ENCODE measurements at regions not wholly inside any gene's neighbourhood (a gene's known extent, or its start where the extent isn't known, plus 50 kb on each side); places are given as distances from the start of the nearest gene placed in this dataset.
A peak's percentile ranks its signal among the peaks of the same experiment; 100 is the strongest.

DNA sequence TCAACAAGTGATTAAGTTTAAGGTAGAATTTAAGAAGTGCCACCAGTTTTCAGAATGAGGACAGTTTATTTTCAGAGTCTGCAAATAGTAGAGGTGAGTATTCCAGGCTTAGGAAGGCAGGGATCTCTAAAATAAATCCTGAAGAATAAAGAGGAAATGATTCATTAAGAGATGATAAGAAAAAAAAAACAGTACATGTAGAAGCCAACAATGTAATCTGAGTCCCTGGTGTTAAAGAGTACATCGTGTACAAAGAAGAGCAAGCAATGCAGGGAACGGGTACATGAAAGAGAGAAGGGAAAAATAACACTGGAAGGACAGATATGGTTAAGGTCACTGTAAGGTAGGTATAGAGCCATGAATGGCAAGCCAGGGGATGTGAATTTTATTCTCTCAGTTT is 95.2 kb upstream of the FOXG1 start:
- DNase-seq, result peak; percentile 15

GRCh38 chr14:28673056-28673455 is 93.5 kb upstream of the FOXG1 start:
- DNase-seq, result no peak

DNA sequence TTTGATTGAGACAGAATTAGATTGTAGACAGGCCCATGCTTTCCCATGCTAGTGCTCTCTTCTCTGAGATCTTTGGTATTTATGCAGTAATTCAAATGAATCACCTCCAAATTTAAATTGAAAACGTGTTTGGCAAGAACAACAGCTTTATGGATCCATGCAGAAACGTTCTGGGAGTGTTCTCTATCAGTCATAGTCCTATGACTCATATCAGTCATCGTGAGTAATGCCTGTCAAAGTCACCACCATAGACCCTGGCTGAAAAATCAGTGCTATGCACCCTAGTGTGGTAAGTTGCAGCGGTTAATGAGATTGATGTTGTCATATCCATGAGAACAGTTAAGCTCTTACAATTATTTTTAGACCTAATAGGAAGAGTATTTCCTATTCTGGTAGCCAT is 90.1 kb upstream of the FOXG1 start:
- DNase-seq, result no peak

GRCh38 chr14:28677381-28677780 is 89.2 kb upstream of the FOXG1 start:
- no peak for DNase-seq

GRCh38 chr14:28678887-28679286 is 87.7 kb upstream of the FOXG1 start:
- DNase-seq, result no peak

DNA sequence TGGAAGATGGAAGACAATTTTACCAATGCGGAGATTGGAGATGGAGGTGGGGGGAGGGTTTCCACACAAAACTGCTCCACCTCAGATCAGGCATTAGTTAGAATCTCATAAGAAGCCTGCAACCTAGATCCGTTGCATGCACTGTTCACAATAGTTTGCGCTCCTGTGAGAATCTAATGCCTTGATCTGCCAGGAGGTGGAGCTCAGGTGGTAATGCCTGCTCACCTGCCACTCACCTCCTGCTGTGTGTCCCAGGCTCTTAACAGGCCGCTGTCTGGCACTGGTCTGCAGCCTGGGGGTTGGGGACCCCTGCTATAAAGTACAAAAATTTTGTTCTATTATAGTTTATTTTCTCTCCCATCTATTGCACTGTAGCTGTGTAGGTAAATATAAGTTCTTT is 84.9 kb upstream of the FOXG1 start:
- no peak for DNase-seq

GRCh38 chr14:28690029-28690692 is 76.4 kb upstream of the FOXG1 start:
- DNase-seq, result no peak

GRCh38 chr14:28695109-28695508 is 71.5 kb upstream of the FOXG1 start:
- DNase-seq, result no peak

- DNase-seq, result no peak
Observed at GRCh38 chr14:28701733-28702132, 64.9 kb upstream of the FOXG1 start.

DNA sequence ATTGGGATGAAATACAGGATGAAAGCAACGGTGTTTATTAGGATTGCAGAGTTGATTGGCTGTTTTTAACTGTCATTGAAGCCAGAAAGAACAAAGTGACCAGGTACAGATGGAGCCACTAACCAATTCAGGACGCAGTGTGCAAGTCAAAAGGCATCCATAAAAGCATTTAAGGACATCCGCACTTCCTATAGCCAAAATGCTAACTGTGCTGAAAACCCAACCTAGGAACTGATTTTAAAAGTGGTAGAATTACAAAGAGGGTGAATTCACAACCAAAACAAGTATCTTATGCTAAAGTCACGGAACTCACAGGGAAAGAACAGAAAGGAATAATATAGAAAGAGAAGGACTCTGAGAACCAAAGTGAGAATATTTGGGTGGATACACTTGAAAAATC is 63.1 kb upstream of the FOXG1 start:
- no peak for DNase-seq

DNA sequence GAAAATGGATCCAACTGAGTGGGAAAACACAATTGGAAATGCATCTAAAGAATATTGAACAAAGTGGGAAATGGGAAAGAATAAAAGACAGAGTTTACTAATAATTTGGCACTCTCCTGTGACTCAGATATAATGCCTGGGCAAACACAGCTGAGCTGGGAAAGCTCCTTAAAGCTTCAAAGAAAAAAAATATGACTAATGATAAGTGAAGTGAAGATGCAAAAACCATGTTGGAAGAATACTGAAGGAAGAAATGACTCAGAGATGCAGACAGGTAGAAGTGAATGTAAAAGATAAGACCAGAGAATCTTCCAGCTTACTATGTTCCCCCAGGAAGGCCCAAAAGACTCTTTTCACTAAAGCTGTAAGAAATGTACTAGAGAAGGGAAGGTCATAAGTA is 62.4 kb upstream of the FOXG1 start:
- DNase-seq, result no peak

DNA sequence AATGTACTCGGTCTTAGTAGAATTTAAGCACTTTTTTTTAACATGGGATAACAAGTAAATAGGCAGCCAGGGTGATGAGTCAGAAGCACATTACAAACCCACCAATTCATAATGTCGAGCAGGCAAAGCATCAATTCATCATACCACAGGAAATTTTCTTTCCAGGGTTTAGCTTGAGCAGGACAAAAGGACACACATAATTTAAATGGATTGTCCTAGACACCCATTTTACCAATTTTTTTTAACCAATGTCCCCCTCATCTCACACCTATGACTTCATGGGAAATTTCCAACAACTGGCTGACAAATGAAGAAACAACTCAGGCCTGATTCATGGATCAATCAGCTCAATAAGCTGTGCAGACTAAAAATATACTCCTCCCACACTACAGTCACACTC is 58.8 kb upstream of the FOXG1 start:
- peak; percentile 2 for DNase-seq

GRCh38 chr14:28709571-28710305 is 56.8 kb upstream of the FOXG1 start:
- DNase-seq, result no peak
